ENCODE measurements at regions not wholly inside any gene's neighbourhood (a gene's known extent, or its start where the extent isn't known, plus 50 kb on each side); places are given as distances from the start of the nearest gene placed in this dataset.

DNA sequence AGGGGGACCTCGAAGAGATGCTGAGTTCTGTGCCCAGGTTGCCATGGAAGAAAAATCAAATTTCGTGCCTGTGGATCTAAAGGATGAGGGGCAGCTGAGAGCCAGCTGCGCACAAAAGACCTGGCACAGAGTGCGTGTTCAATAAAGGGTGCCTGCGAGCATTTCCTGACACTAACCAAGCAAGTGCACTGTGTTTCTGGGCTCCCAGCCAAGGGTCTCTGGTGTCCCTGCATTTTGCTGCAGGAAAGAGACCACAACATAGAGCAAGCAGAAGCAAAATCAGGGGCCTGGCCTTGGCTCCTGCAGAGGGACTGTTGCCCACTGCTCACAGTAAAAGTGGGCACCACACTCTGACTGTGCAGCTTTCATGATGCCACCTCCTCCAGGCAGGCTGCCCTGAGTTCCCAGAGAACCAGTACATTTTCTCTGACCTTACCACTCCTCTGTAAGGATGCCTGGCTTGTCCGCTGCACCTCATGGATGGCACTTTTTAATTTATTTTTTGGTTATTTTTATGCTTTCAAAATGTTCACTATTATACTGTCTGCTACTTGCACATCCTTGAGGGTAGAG is 70.8 kb upstream of the GPR12 start:
- DNase-seq (ENCODE audit: low spot score) = no peak

DNA sequence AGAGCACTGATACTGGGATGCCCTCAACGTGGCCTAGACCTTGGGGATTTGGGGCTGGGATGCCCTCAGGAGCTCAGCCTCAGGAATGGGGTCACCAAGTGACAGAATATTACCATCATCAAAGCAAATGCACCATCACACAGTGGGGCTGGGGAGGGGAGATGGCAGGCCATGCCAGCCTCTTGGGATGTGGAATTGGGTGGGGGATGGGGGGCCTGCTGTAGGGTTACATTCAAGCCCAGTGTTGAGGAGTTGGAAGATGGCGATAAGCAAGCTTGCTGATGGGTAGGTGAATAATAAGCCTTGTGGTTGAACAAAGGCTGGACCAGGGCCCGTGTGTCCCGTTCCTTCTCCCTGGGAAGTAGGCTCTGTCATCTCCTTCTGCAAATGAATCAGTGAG is 69.1 kb upstream of the GPR12 start:
- DNase-seq (ENCODE audit: low spot score) = no peak

DNA sequence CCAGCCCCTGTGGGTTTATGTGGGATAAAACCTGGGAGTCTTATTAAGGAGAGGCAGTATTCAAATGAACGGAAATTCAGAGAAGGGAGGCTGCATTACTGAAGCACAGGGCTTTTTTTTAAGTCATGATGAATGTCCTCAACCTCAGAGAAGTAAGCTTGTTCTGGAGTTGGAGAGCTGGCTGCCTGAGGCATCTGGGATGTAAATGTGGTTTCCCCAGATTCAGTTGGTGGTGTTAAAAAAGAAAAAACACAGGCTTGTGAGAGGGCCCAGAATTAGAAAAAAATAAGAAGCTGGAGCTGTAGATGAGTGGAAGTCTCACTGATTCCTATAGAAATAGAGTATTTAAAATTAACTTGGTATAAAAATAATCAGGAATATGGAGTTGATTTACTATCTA is 64.0 kb upstream of the GPR12 start:
- DNase-seq (ENCODE audit: low spot score) = no peak

DNA sequence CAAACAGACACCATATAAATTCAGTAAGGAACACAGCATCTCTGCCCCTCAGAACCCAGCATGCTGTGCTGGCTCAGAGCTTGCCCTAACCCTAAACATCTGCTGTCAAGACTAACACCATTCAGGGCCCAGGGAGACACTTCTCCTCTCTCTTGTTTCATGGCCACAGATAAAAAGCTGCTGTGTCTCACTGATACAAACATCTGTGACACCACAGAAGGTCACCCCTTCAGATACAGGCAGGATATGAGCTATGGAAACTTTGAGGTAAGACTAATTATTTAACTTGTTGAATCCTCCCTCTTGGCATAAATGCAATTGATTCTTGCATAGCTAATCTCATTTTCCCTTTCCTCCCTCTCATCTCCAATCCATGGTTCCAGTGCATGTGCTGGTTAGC is 61.6 kb upstream of the GPR12 start:
- DNase-seq (ENCODE audit: low spot score) = no peak

DNA sequence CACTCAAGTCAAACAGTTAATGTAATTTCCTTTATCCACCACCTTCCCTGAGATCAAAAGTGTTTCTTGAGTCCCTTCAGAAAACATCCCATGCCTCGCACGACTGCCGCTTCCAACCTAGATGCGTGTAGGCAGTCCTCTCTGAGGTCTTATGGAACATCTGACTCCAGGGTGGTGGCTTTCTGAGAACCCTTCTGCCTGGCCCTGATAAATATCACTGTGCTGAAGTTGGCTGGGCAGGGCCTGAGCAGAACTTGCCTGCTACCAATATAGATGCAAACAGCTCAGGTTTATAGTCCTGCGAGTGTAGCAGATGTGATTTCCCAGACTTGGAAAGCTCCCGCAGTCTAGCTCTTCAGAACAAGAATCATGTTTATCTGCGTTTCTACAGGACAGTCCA is 61.1 kb upstream of the GPR12 start:
- no peak for DNase-seq (ENCODE audit: low spot score)

DNA sequence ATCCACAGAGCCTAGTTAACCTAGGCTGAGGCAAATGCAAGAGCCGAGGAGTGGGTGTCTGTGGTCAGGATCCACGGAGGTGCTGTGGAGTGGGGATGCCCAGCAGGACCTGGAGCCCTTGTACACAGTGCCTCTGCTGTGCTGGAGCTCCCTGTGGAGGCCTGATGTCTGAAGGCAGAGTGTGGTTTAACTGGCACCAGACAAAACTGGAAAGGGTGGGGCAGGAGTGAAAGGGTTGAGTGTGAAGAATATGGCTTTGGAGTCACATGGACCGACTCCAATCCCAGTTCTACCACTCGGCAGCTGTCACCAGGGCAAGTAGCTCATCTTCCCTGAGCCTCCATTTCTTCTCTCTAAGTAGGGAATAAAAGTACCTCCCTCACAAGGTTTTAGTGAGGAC is 60.3 kb upstream of the GPR12 start:
- no peak for DNase-seq (ENCODE audit: low spot score)

DNA sequence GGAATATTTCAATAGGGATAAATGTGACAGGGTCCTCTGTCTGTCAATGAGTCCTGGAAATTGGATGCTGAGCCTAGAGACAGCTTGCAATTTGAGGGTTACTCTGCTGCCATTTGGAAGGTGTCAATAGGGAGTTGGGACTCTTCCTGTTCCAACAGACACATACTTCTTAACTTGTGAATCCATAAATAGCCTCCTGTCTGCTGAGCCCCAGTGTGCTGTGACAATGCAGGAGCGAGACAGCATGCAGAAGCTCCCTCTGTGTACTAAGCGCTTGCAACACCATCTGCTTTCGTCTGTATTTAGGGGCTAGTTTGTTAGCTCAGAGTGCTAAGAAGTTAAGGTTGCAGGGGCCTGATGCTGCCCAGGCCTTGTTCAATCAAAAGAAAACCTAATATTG is 58.5 kb upstream of the GPR12 start:
- no peak for DNase-seq (ENCODE audit: low spot score)

DNA sequence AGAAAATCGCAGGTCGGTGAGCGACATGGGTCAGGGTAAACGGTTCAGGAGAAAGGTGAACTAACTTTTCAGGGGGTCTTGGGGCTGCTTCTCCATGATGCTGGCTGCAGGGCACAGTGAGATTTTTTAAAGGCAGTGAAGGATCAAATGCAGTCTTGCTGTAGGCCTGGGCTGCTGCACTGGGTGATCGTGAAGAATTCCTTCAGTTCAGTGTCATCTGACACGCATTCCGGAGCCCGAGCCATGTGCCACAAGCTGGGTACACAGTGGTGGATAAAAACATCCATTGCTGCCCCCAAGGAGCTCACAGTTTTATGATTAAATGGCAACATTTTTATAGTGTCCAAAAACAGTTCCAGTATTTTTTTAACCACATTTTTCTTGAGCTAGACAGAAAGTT is 56.3 kb upstream of the GPR12 start:
- no peak for DNase-seq (ENCODE audit: low spot score)

DNA sequence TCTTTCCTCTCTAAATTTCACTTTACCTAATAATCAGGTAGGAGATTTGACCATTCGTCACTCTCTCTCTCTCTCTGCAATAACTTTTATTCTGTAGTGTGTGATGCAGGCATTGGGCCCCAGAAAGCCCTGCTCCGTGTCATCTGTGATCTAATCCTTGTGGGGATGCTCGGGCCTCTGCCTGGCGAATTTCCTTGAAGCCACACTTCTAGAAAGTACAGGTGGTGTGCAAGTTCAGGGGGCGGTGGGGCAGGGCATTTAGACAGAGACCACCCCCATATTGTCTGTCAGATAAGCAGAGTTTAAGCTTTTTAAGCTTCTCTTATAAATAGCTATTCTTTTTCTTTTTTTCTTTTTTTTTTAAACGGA is 53.4 kb upstream of the GPR12 start:
- DNase-seq (ENCODE audit: low spot score) = no peak

DNA sequence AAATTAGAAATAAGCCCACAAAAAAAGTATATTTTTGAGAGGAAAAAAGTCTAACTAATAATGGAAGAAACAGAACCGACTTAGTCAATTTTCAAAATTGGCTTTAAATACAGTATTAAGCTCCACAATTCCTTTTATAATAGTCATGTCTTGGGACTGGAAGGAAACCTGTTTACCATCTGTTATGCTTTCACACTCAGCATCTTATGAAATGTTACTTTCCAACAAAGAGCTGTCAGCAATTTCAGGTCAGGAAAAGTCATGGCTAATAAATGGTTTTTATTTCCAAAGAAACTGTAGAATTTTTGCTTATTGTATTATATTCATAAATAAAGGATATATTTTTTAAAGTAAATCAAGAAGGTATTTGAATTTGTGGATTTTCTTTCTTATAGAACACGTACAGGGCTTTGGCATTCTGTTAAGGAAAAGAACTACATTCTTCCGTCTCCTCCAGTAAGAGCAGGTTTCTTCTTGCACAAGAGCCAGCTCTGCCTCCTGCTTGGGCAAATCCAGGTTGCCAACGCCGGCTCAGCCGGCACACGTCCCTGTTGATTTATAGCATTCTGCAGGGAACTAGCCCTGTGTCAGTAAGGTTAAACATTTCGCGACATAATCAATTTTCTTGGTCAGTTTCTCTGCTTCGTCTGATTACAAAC is 52.9 kb upstream of the GPR12 start:
- no peak for DNase-seq (ENCODE audit: low spot score)

DNA sequence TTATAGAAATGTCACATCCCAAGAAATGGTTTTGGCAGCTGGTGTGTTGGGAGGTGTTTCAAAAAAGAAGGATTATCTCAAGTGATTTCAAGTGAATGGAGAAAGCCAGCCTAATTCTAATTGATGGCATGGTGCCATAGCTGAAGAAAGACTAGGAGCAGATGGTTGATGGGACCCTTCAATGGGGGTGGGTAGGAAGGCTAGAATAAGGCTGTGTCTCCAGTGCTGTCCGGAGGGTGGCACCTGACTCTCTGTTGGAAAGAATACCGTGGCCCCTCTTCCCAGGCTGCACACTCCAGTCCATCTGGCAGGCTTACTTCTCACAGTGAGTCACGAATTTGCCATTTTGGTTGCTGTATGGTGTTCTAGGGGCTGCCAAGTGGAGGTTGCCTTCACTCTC is 51.0 kb upstream of the GPR12 start:
- no peak for DNase-seq (ENCODE audit: low spot score)

Measured in GM03348 (cell line).